Upper lobe of right lung (tissue), 1 donor: ENCODE measurements at regions not wholly inside any gene's neighbourhood (a gene's known extent, or its start where the extent isn't known, plus 50 kb on each side); places are given as distances from the start of the nearest gene placed in this dataset.

Source experiments
- ATAC-seq: fragments of 200-7000 bp; cut with Tn5 transposase; one replicate; pipeline ENCODE4 v1.9.1; 2020; ENCODE audit warnings: mild to moderate bottlenecking, moderate library complexity
- DNase-seq: peaks from one replicate; pipeline ENCODE4 v3.0.0-alpha.2; 2020
- H3K27ac ChIP-seq: fragments of 200-600 bp; one replicate; pipeline ENCODE4 v1.8.0; 2022
- H3K27me3 ChIP-seq: fragments of 200-600 bp; one replicate; pipeline ENCODE4 v1.8.0; 2022; ENCODE audit warnings: mild to moderate bottlenecking
- H3K36me3 ChIP-seq: fragments of 200-600 bp; one replicate; pipeline ENCODE4 v1.8.0; 2022
- H3K4me1 ChIP-seq: fragments of 200-600 bp; one replicate; pipeline ENCODE4 v1.8.0; 2022
- H3K4me3 ChIP-seq: fragments of 200-600 bp; one replicate; pipeline ENCODE4 v1.8.0; 2022; ENCODE audit warnings: mild to moderate bottlenecking
- H3K9me3 ChIP-seq: fragments of 200-600 bp; one replicate; pipeline ENCODE4 v1.8.0; 2022
- CTCF ChIP-seq: fragments of 200-600 bp; IDR thresholded peaks from one replicate; pipeline ENCODE4 v1.8.0; 2022; ENCODE audit warnings: antibody characterized with exemption
- intact Hi-C: fragments of 100-400 bp; cut with DNase I; formaldehyde crosslinking; loops from one replicate; pipeline ENCODE4 v1.11.0; 2022
- donor health status: DM: no; HTN: yes; CAD: no; lungs with severe emphysema.

- ATAC-seq (no peak), DNase-seq (no peak)
- Histone ChIP-seq H3K9me3 (no peaks in the 10 kb centered on the region), H3K4me1 (no peaks in the 10 kb centered on the region), H3K36me3 (no peaks in the 10 kb centered on the region), H3K27ac (no peak overlapping the region), H3K27me3 (no peaks in the 10 kb centered on the region), H3K4me3 (no peak overlapping the region)
- no peak for TF ChIP-seq CTCF
- intact Hi-C loops, result no loop called here
These were observed 583.6 kb upstream of the PIK3C3 start for GRCh38 chr18:41371156-41372045.

- no peak for ATAC-seq
- H3K36me3 ChIP-seq, result no peaks in the 10 kb centered on the region
- H3K9me3 ChIP-seq, result no peaks in the 10 kb centered on the region
- no peak for TF ChIP-seq CTCF
- H3K4me1 ChIP-seq, result no peaks in the 10 kb centered on the region
- H3K27ac ChIP-seq, result no peak overlapping the region
- no peak overlapping the region for H3K4me3 ChIP-seq
- intact Hi-C loops, result no loop called here
- no peak for DNase-seq
- H3K27me3 ChIP-seq, result no peaks in the 10 kb centered on the region
These were observed 584.3 kb upstream of the PIK3C3 start for GRCh38 chr18:41370740-41371139.

- no peak overlapping the region for H3K27ac ChIP-seq
- H3K4me3 ChIP-seq, result no peak overlapping the region
- intact Hi-C loops, result no loop called here
- TF ChIP-seq CTCF, result no peak
- no peaks in the 10 kb centered on the region for H3K36me3 ChIP-seq
- no peak for ATAC-seq
- H3K4me1 ChIP-seq, result no peaks in the 10 kb centered on the region
- H3K9me3 ChIP-seq, result no peaks in the 10 kb centered on the region
- no peaks in the 10 kb centered on the region for H3K27me3 ChIP-seq
- DNase-seq, result no peak
These were observed 597.3 kb upstream of the PIK3C3 start for GRCh38 chr18:41357708-41358107.

- H3K9me3 ChIP-seq, result no peaks in the 10 kb centered on the region
- intact Hi-C loops, result no loop called here
- no peaks in the 10 kb centered on the region for H3K27me3 ChIP-seq
- no peaks in the 10 kb centered on the region for H3K36me3 ChIP-seq
- ATAC-seq (no peak), DNase-seq (no peak)
- no peak overlapping the region for H3K4me3 ChIP-seq
- no peak for TF ChIP-seq CTCF
- H3K27ac ChIP-seq, result no peak overlapping the region
- H3K4me1 ChIP-seq, result no peaks in the 10 kb centered on the region
These were observed 601.1 kb upstream of the PIK3C3 start for GRCh38 chr18:41353777-41354528.

- Histone ChIP-seq H3K27me3 (no peaks in the 10 kb centered on the region), H3K4me1 (no peaks in the 10 kb centered on the region), H3K36me3 (no peaks in the 10 kb centered on the region), H3K9me3 (no peaks in the 10 kb centered on the region), H3K27ac (no peak overlapping the region), H3K4me3 (no peak overlapping the region)
- ATAC-seq, result no peak
- DNase-seq, result no peak
- intact Hi-C loops, result no loop called here
- TF ChIP-seq CTCF, result no peak
These were observed 603.6 kb upstream of the PIK3C3 start for GRCh38 chr18:41351430-41351829.
